ENCODE measurements at regions not wholly inside any gene's neighbourhood (a gene's known extent, or its start where the extent isn't known, plus 50 kb on each side); places are given as distances from the start of the nearest gene placed in this dataset.

DNA sequence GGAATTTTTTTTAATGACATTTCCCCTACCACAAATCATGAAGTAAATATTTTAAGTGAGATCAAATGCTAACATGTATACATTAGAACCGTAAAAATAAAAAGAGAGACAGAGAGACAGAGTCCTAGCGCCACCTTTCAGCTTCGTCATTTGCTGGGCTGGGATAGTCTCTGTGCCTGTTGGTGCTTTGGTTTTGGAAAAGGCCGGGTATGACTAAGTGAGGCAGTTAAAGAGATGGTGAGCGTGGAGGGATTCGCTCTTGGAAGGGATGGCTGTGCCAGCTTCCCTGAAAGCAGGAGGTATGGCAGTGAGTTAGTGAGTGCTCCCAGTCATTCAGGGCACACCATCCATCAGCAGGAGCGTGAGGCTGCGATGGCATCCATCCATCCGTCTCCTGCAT, 729.6 kb upstream of the WWC1 start:
- TF ChIP-seq EZH2 (IDR thresholded peaks at IDR 0.05) (no peak), POLR2AphosphoS5 (IDR thresholded peaks at IDR 0.05; ENCODE audit: borderline replicate concordance, low read depth, low read length) (no peak)
